ENCODE measurements at regions not wholly inside any gene's neighbourhood (a gene's known extent, or its start where the extent isn't known, plus 50 kb on each side); places are given as distances from the start of the nearest gene placed in this dataset.

- Mint-ChIP-seq H3K27ac (no peak overlapping the region), H3K4me1 (ENCODE audit: low read depth) (no peaks in the 10 kb centered on the region), H3K9me3 (no peaks in the 10 kb centered on the region), H3K36me3 (ENCODE audit: low read depth) (no peaks in the 10 kb centered on the region), H3K4me3 (no peak overlapping the region), H3K27me3 (no peaks in the 10 kb centered on the region)
- TF ChIP-seq, protein P1, sequence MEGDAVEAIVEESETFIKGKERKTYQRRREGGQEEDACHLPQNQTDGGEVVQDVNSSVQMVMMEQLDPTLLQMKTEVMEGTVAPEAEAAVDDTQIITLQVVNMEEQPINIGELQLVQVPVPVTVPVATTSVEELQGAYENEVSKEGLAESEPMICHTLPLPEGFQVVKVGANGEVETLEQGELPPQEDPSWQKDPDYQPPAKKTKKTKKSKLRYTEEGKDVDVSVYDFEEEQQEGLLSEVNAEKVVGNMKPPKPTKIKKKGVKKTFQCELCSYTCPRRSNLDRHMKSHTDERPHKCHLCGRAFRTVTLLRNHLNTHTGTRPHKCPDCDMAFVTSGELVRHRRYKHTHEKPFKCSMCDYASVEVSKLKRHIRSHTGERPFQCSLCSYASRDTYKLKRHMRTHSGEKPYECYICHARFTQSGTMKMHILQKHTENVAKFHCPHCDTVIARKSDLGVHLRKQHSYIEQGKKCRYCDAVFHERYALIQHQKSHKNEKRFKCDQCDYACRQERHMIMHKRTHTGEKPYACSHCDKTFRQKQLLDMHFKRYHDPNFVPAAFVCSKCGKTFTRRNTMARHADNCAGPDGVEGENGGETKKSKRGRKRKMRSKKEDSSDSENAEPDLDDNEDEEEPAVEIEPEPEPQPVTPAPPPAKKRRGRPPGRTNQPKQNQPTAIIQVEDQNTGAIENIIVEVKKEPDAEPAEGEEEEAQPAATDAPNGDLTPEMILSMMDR (IDR thresholded peaks at IDR 0.05) = no peak
- Histone ChIP-seq H3K4me1 (ENCODE audit: insufficient read depth, low read length) (no peaks in the 10 kb centered on the region), H3K36me3 (ENCODE audit: insufficient read depth, low read length) (no peaks in the 10 kb centered on the region), H3K27ac (ENCODE audit: low read depth in 1 of 2, low read length in 2 of 2) (no peak overlapping the region), H3K27me3 (ENCODE audit: control insufficient read depth in 1 of 2, insufficient read depth in 2 of 2, low read length in 2 of 2) (no peaks in the 10 kb centered on the region), H3K4me3 (ENCODE audit: low read length) (no peak overlapping the region), H3K9me3 (ENCODE audit: control insufficient read depth in 1 of 2, insufficient read depth in 1 of 2, low read length in 2 of 2) (no peaks in the 10 kb centered on the region)
- DNase-seq (no peak), ATAC-seq (ENCODE audit: poor library complexity) (no peak)
- ChIA-PET CTCF (no interaction called here), POLR2A (no interaction called here)
- intact Hi-C loops (cut with DNase I, micrococcal nuclease) = no loop called here
Observed at GRCh38 chr21:38718481-38718880, 87.2 kb upstream of the ETS2 start.

DNA sequence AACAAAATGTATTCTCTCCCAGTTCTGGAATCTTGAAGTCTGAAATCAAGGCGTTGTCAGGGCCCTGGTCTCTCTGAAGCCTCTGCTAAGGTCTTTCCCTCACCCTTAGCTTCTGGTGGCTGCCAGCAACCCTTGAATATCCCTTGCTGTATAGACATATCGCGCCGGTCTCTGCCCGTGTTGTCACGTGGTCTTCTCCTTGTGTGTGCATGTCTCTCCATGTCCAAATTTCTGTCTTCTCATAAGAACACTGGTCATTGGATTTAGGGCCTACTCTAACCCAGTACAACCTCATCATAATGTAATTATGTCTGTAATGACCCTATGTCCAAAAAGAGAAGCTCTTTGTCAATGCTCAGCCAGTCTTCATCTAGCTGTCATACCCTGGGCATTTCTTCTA, 85.7 kb upstream of the ETS2 start:
- ATAC-seq (ENCODE audit: poor library complexity) = no peak
- Histone ChIP-seq H3K27me3 (ENCODE audit: control insufficient read depth in 1 of 2, insufficient read depth in 2 of 2, low read length in 2 of 2) (no peaks in the 10 kb centered on the region), H3K4me1 (ENCODE audit: insufficient read depth, low read length) (no peaks in the 10 kb centered on the region), H3K4me3 (ENCODE audit: low read length) (no peak overlapping the region), H3K27ac (ENCODE audit: low read depth in 1 of 2, low read length in 2 of 2) (no peak overlapping the region), H3K36me3 (ENCODE audit: insufficient read depth, low read length) (no peaks in the 10 kb centered on the region), H3K9me3 (ENCODE audit: control insufficient read depth in 1 of 2, insufficient read depth in 1 of 2, low read length in 2 of 2) (peaks cover 0 to 6% of the 10 kb centered on the region in 2 experiments)
- ChIA-PET CTCF (no interaction called here), POLR2A (no interaction called here)
- TF ChIP-seq, protein P1 (IDR thresholded peaks at IDR 0.05) = no peak
- no peaks in the 10 kb centered on the region for H3K36me3 Mint-ChIP-seq (ENCODE audit: low read depth)
- H3K4me1 Mint-ChIP-seq (ENCODE audit: low read depth) = no peaks in the 10 kb centered on the region
- H3K27ac Mint-ChIP-seq = no peak overlapping the region
- no peaks in the 10 kb centered on the region for H3K27me3 Mint-ChIP-seq
- DNase-seq = no peak
- intact Hi-C loops (cut with DNase I, micrococcal nuclease) = no loop called here
- no peak overlapping the region for H3K4me3 Mint-ChIP-seq
- peaks cover 3% of the 10 kb centered on the region for H3K9me3 Mint-ChIP-seq

GRCh38 chr21:38721055-38721454, 84.7 kb upstream of the ETS2 start:
- CTCF ChIA-PET = no interaction called here
- intact Hi-C loops (cut with DNase I, micrococcal nuclease) = no loop called here
- Histone ChIP-seq H3K4me1 (ENCODE audit: insufficient read depth, low read length) (no peaks in the 10 kb centered on the region), H3K27me3 (ENCODE audit: control insufficient read depth in 1 of 2, insufficient read depth in 2 of 2, low read length in 2 of 2) (no peaks in the 10 kb centered on the region), H3K36me3 (ENCODE audit: insufficient read depth, low read length) (no peaks in the 10 kb centered on the region), H3K4me3 (ENCODE audit: low read length) (no peak overlapping the region), H3K9me3 (ENCODE audit: control insufficient read depth in 1 of 2, insufficient read depth in 1 of 2, low read length in 2 of 2) (peaks cover 0 to 13% of the 10 kb centered on the region in 2 experiments), H3K27ac (ENCODE audit: low read depth in 1 of 2, low read length in 2 of 2) (no peak overlapping the region)
- no peak for DNase-seq
- Mint-ChIP-seq H3K36me3 (ENCODE audit: low read depth) (no peaks in the 10 kb centered on the region), H3K9me3 (peaks cover 3% of the 10 kb centered on the region), H3K4me3 (no peak overlapping the region), H3K27me3 (no peaks in the 10 kb centered on the region), H3K4me1 (ENCODE audit: low read depth) (no peaks in the 10 kb centered on the region), H3K27ac (no peak overlapping the region)
- TF ChIP-seq, protein P1 (IDR thresholded peaks at IDR 0.05) = no peak
- POLR2A ChIA-PET = interaction anchor here (0.7 kb wide), 1 partner anchor 343 kb away, joined by 3 read pairs; no protein-coding TSS in a partner anchor
- ATAC-seq (ENCODE audit: poor library complexity) = no peak

Data from CD4-positive, alpha-beta T cell (primary cell).